ENCODE measurements at regions not wholly inside any gene's neighbourhood (a gene's known extent, or its start where the extent isn't known, plus 50 kb on each side); places are given as distances from the start of the nearest gene placed in this dataset.

DNA sequence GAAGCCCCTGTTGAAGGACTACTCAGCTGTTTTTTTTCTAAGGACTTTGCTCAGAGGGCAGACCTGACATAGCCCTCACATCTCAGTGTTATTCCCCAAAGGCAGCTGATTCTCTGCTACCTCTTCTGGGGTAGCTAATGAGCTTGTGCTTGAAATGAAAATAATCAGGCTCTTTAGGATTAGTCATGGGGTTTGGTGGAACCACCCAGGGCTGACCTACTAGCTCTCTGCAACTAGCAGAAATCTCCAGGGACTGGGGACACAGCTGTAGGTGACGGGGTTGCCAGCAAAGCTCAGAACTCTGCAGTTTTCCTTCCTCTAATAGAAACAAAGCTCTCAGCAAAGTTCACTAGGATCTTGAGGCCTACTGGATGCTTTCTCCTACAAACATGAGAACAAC, 106.4 kb upstream of the BCL9 start:
- ATAC-seq (ENCODE audit: low read depth) (no peak), DNase-seq (ENCODE audit: low spot score) (no peak)
- Histone ChIP-seq H3K27ac (ENCODE audit: poor library complexity, severe bottlenecking) (no peak overlapping the region), H3K36me3 (ENCODE audit: low read depth) (no peaks in the 10 kb centered on the region), H3K4me3 (ENCODE audit: severe bottlenecking) (no peak overlapping the region), H3K4me1 (ENCODE audit: insufficient read depth, poor library complexity, severe bottlenecking) (peaks cover 3% of the 10 kb centered on the region), H3K27me3 (ENCODE audit: insufficient read depth, poor library complexity, severe bottlenecking) (no peaks in the 10 kb centered on the region), H3K9me3 (ENCODE audit: severe bottlenecking) (peaks cover 3% of the 10 kb centered on the region)
- TF ChIP-seq, protein P1, sequence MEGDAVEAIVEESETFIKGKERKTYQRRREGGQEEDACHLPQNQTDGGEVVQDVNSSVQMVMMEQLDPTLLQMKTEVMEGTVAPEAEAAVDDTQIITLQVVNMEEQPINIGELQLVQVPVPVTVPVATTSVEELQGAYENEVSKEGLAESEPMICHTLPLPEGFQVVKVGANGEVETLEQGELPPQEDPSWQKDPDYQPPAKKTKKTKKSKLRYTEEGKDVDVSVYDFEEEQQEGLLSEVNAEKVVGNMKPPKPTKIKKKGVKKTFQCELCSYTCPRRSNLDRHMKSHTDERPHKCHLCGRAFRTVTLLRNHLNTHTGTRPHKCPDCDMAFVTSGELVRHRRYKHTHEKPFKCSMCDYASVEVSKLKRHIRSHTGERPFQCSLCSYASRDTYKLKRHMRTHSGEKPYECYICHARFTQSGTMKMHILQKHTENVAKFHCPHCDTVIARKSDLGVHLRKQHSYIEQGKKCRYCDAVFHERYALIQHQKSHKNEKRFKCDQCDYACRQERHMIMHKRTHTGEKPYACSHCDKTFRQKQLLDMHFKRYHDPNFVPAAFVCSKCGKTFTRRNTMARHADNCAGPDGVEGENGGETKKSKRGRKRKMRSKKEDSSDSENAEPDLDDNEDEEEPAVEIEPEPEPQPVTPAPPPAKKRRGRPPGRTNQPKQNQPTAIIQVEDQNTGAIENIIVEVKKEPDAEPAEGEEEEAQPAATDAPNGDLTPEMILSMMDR (IDR thresholded peaks at IDR 0.05; ENCODE audit: poor library complexity, severe bottlenecking), result no peak

DNA sequence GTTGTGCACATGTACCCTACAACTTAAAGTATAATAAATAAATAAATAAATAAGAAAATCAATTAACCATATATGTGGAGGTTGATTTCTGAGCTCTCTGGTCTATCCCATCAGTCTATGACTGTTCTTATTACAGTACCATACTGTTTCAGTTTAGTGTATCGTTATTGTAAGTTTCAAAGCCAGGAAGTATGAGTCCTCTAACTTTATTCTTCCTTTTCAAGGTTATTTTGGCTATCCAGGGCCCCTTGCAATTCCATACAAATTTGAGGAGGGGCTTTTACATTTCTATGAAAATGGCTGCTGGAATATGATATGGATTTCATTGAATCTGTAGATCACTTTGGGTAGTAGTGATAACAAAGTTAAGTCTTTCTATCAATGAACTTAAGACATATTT, 96.9 kb upstream of the BCL9 start:
- H3K36me3 ChIP-seq (ENCODE audit: low read depth), result no peaks in the 10 kb centered on the region
- no peaks in the 10 kb centered on the region for H3K4me1 ChIP-seq (ENCODE audit: insufficient read depth, poor library complexity, severe bottlenecking)
- H3K9me3 ChIP-seq (ENCODE audit: severe bottlenecking), result no peaks in the 10 kb centered on the region
- ATAC-seq (ENCODE audit: low read depth) (no peak), DNase-seq (ENCODE audit: low spot score) (no peak)
- no peak overlapping the region for H3K27ac ChIP-seq (ENCODE audit: poor library complexity, severe bottlenecking)
- H3K4me3 ChIP-seq (ENCODE audit: severe bottlenecking), result no peak overlapping the region
- TF ChIP-seq, protein P1 (IDR thresholded peaks at IDR 0.05; ENCODE audit: poor library complexity, severe bottlenecking), result no peak
- H3K27me3 ChIP-seq (ENCODE audit: insufficient read depth, poor library complexity, severe bottlenecking), result no peaks in the 10 kb centered on the region

- Histone ChIP-seq H3K4me1 (ENCODE audit: insufficient read depth, poor library complexity, severe bottlenecking) (no peaks in the 10 kb centered on the region), H3K27me3 (ENCODE audit: insufficient read depth, poor library complexity, severe bottlenecking) (no peaks in the 10 kb centered on the region), H3K9me3 (ENCODE audit: severe bottlenecking) (no peaks in the 10 kb centered on the region), H3K36me3 (ENCODE audit: low read depth) (no peaks in the 10 kb centered on the region), H3K4me3 (ENCODE audit: severe bottlenecking) (no peak overlapping the region), H3K27ac (ENCODE audit: poor library complexity, severe bottlenecking) (no peak overlapping the region)
- TF ChIP-seq, protein P1 (IDR thresholded peaks at IDR 0.05; ENCODE audit: poor library complexity, severe bottlenecking), result no peak
- ATAC-seq (ENCODE audit: low read depth), result no peak
- no peak for DNase-seq (ENCODE audit: low spot score)
Observed at GRCh38 chr1:147451628-147452027, 89.7 kb upstream of the BCL9 start.

GRCh38 chr1:147452809-147453208, 88.5 kb upstream of the BCL9 start:
- no peak for ATAC-seq (ENCODE audit: low read depth)
- Histone ChIP-seq H3K9me3 (ENCODE audit: severe bottlenecking) (no peaks in the 10 kb centered on the region), H3K27me3 (ENCODE audit: insufficient read depth, poor library complexity, severe bottlenecking) (no peaks in the 10 kb centered on the region), H3K4me1 (ENCODE audit: insufficient read depth, poor library complexity, severe bottlenecking) (no peaks in the 10 kb centered on the region), H3K36me3 (ENCODE audit: low read depth) (no peaks in the 10 kb centered on the region), H3K4me3 (ENCODE audit: severe bottlenecking) (no peak overlapping the region), H3K27ac (ENCODE audit: poor library complexity, severe bottlenecking) (no peak overlapping the region)
- no peak for DNase-seq (ENCODE audit: low spot score)
- TF ChIP-seq, protein P1 (IDR thresholded peaks at IDR 0.05; ENCODE audit: poor library complexity, severe bottlenecking), result no peak

- H3K9me3 ChIP-seq (ENCODE audit: severe bottlenecking), result no peaks in the 10 kb centered on the region
- H3K4me3 ChIP-seq (ENCODE audit: severe bottlenecking), result no peak overlapping the region
- TF ChIP-seq, protein P1 (IDR thresholded peaks at IDR 0.05; ENCODE audit: poor library complexity, severe bottlenecking), result no peak
- no peak for DNase-seq (ENCODE audit: low spot score)
- ATAC-seq (ENCODE audit: low read depth), result no peak
- H3K27ac ChIP-seq (ENCODE audit: poor library complexity, severe bottlenecking), result no peak overlapping the region
- H3K27me3 ChIP-seq (ENCODE audit: insufficient read depth, poor library complexity, severe bottlenecking), result no peaks in the 10 kb centered on the region
- no peaks in the 10 kb centered on the region for H3K36me3 ChIP-seq (ENCODE audit: low read depth)
- no peaks in the 10 kb centered on the region for H3K4me1 ChIP-seq (ENCODE audit: insufficient read depth, poor library complexity, severe bottlenecking)
Observed at GRCh38 chr1:147463022-147463421, 78.3 kb upstream of the BCL9 start.
